Right cardiac atrium (tissue), 5 donors: ENCODE measurements at regions not wholly inside any gene's neighbourhood (a gene's known extent, or its start where the extent isn't known, plus 50 kb on each side); places are given as distances from the start of the nearest gene placed in this dataset.
A peak's percentile ranks its signal among the peaks of the same experiment; 100 is the strongest.

ENCODE experiments used
- ATAC-seq, 2 donors: fragments of 200-7000 bp; cut with Tn5 transposase; one replicate each; pipeline versions ENCODE4 v1.8.0 to v1.9.1; 2020; ENCODE audit warnings: moderate library complexity in 2 of 2, mild to moderate bottlenecking in 1 of 2
- DNase-seq, 3 donors: peaks; one replicate each; pipeline ENCODE4 v3.0.0-alpha.2; 2020
- H3K27ac ChIP-seq: one replicate; pipeline ENCODE4 v1.5.1; 2013; ENCODE audit warnings: mild to moderate bottlenecking, low read length, control low read depth, moderate library complexity
- H3K27me3 ChIP-seq: one replicate; pipeline ENCODE4 v1.6.1; 2013; ENCODE audit not compliant: control insufficient read depth, insufficient read depth
- H3K4me1 ChIP-seq: one replicate; pipeline ENCODE4 v1.6.1; 2013; ENCODE audit warnings: low read length; ENCODE audit not compliant: control insufficient read depth, insufficient read depth
- H3K4me3 ChIP-seq: one replicate; pipeline ENCODE4 v1.5.1; 2013; ENCODE audit warnings: low read length, control low read depth
- H3K9me3 ChIP-seq: one replicate; pipeline ENCODE4 v1.6.1; 2013; ENCODE audit warnings: low read length; ENCODE audit not compliant: control insufficient read depth
- WGBS: extraction: QIAGEN DNeasy Blood & Tissue Kit; methylation state at CpG from one replicate; pipeline ENCODE4 v1.1.7; 2013; 5-methylcytosine and 5-hydroxymethylcytosine counted together
- intact Hi-C, 4 donors: fragments of 100-400 bp; cut with DNase I; formaldehyde crosslinking; loops; one replicate each; pipeline versions ENCODE4 v1.11.0 to v1.14.0; 2022 to 2023
- donor health status: healthy with polysubstance abuse.
- donor health status: DM: no; HTN: yes; CAD: no.
- donor health status: DM: no; HTN: no; CAD: no.
- donor health status: DM: no; HTN: yes; CAD: no; lungs with severe emphysema.
- donor health status: DM: yes; HTN: yes; CAD: no.

- no peaks in the 10 kb centered on the region for H3K4me1 ChIP-seq
- H3K9me3 ChIP-seq = no peaks in the 10 kb centered on the region
- H3K27ac ChIP-seq = no peak overlapping the region
- intact Hi-C loops = no loop called here
- no peaks in the 10 kb centered on the region for H3K27me3 ChIP-seq
- DNase-seq (no peak), ATAC-seq (no peak)
- 92% methylated on average over 8 of the region's 8 CpGs for WGBS
- no peak overlapping the region for H3K4me3 ChIP-seq
These were observed 58.5 kb upstream of the ZNF366 start for GRCh38 chr5:72565513-72566289.

GRCh38 chr5:72562717-72563116, 55.5 kb upstream of the ZNF366 start:
- intact Hi-C loops = no loop called here
- H3K27me3 ChIP-seq = no peaks in the 10 kb centered on the region
- H3K4me3 ChIP-seq = no peak overlapping the region
- H3K9me3 ChIP-seq = no peaks in the 10 kb centered on the region
- ATAC-seq = no peak
- no peaks in the 10 kb centered on the region for H3K4me1 ChIP-seq
- WGBS = 93% methylated on average over 2 of the region's 2 CpGs
- DNase-seq = no peak
- H3K27ac ChIP-seq = no peak overlapping the region

GRCh38 chr5:72561148-72561972, 54.1 kb upstream of the ZNF366 start:
- Histone ChIP-seq H3K4me1 (peaks cover 2% of the 10 kb centered on the region), H3K27ac (no peak overlapping the region), H3K27me3 (no peaks in the 10 kb centered on the region), H3K9me3 (no peaks in the 10 kb centered on the region), H3K4me3 (no peak overlapping the region)
- intact Hi-C loops = no loop called here
- 71% methylated on average over 5 of the region's 5 CpGs for WGBS
- no peak for ATAC-seq
- no peak for DNase-seq

GRCh38 chr5:72559866-72560766, 52.9 kb upstream of the ZNF366 start:
- Histone ChIP-seq H3K4me1 (peaks cover 8% of the 10 kb centered on the region), H3K27me3 (no peaks in the 10 kb centered on the region), H3K9me3 (no peaks in the 10 kb centered on the region), H3K27ac (peak overlapping the region; percentile 77), H3K4me3 (no peak overlapping the region)
- no peak for DNase-seq
- 69% methylated on average over 5 of the region's 5 CpGs for WGBS
- intact Hi-C loops = no loop called here
- peak in 1 of 2 donors; percentile 32 for ATAC-seq

DNA sequence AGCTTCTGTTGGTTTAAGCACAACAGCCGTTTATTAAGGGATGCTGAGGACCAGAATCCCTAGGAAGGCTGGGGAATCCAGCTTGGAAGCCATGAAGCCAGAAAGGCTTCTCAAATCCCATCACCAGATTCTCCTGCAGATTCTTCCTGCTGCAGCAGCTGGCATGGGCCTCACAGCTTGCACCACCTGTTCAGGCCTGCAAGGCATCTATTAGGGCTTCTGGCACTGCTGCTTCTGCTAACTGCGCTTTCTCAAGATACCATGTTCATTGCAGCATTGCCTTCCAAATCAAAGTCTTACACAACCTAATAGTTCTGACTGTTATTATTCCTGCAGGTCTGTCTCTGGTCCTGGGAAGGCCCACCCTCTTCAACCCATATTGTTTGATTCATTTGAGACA, 51.2 kb upstream of the ZNF366 start:
- ATAC-seq = no peak
- H3K4me3 ChIP-seq = no peak overlapping the region
- H3K9me3 ChIP-seq = no peaks in the 10 kb centered on the region
- peaks cover 8% of the 10 kb centered on the region for H3K4me1 ChIP-seq
- intact Hi-C loops = no loop called here
- 90% methylated on average over 2 of the region's 2 CpGs for WGBS
- DNase-seq = no peak
- H3K27me3 ChIP-seq = no peaks in the 10 kb centered on the region
- no peak overlapping the region for H3K27ac ChIP-seq

DNA sequence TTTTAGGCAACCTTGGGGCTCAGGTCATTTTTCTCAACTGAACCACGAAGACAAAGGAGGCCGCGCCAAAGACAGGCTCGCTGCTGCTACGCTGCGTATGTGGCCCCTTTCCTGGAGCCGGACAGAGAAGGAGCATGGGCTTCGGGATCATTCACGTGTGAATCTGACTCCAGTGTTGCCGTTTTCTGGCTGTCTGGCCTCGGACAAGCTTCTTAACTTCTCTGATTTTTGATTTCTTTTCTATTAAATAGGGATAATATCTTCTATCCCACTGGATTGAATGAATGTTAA, 50.8 kb upstream of the ZNF366 start:
- ATAC-seq (no peak), DNase-seq (no peak)
- Histone ChIP-seq H3K4me3 (no peak overlapping the region), H3K27ac (no peak overlapping the region), H3K27me3 (no peaks in the 10 kb centered on the region), H3K9me3 (no peaks in the 10 kb centered on the region), H3K4me1 (peaks cover 8% of the 10 kb centered on the region)
- intact Hi-C loops = no loop called here
- WGBS = 86% methylated on average over 11 of the region's 11 CpGs

- Histone ChIP-seq H3K4me1 (peaks cover 9% of the 10 kb centered on the region), H3K4me3 (peak overlapping the region; percentile 46), H3K9me3 (no peaks in the 10 kb centered on the region), H3K27ac (peak overlapping the region; percentile 89), H3K27me3 (no peaks in the 10 kb centered on the region)
- ATAC-seq (no peak), DNase-seq (no peak)
- intact Hi-C loops = no loop called here
- 46% methylated on average over 18 of the region's 18 CpGs for WGBS
These were observed 50.2 kb upstream of the ZNF366 start for GRCh38 chr5:72557167-72558045.
